Glutamatergic neuron (in vitro differentiated cells): ENCODE measurements at regions not wholly inside any gene's neighbourhood (a gene's known extent, or its start where the extent isn't known, plus 50 kb on each side); places are given as distances from the start of the nearest gene placed in this dataset.

Experiments
- DNase-seq: peaks from one replicate; pipeline ENCODE4 v3.0.0; 2022
- H3K27ac Mint-ChIP-seq: one replicate; pipeline ENCODE4 v1.8.0; 2020; ENCODE audit warnings: mild to moderate bottlenecking, mixed read lengths, inconsistent platforms; ENCODE audit not compliant: unreplicated experiment
- H3K27me3 Mint-ChIP-seq: one replicate; pipeline ENCODE4 v1.8.0; 2020; ENCODE audit warnings: mild to moderate bottlenecking, moderate library complexity, mixed read lengths, inconsistent platforms; ENCODE audit not compliant: unreplicated experiment
- H3K36me3 Mint-ChIP-seq: one replicate; pipeline ENCODE4 v1.8.0; 2020; ENCODE audit warnings: mild to moderate bottlenecking, mixed read lengths, inconsistent platforms; ENCODE audit not compliant: unreplicated experiment
- H3K4me1 Mint-ChIP-seq: one replicate; pipeline ENCODE4 v1.8.0; 2020; ENCODE audit warnings: mild to moderate bottlenecking, low read depth, mixed read lengths, inconsistent platforms; ENCODE audit not compliant: unreplicated experiment
- H3K4me3 Mint-ChIP-seq: one replicate; pipeline ENCODE4 v1.8.0; 2020; ENCODE audit warnings: mild to moderate bottlenecking, mixed read lengths, inconsistent platforms; ENCODE audit not compliant: unreplicated experiment
- H3K9me3 Mint-ChIP-seq: one replicate; pipeline ENCODE4 v1.8.0; 2020; ENCODE audit warnings: mild to moderate bottlenecking, moderate library complexity, mixed read lengths, inconsistent platforms; ENCODE audit not compliant: unreplicated experiment
- CTCF ChIP-seq: fragments of 200-600 bp; sonication (generic); IDR thresholded peaks from one replicate; pipeline ENCODE4 v1.5.0; 2021; ENCODE audit not compliant: partially characterized antibody, unreplicated experiment

GRCh38 chr2:212665948-212666347, 127.3 kb upstream of the ERBB4 start:
- Mint-ChIP-seq H3K27me3 (no peaks in the 10 kb centered on the region), H3K4me1 (no peaks in the 10 kb centered on the region), H3K36me3 (no peaks in the 10 kb centered on the region), H3K4me3 (no peak overlapping the region), H3K27ac (no peak overlapping the region), H3K9me3 (no peaks in the 10 kb centered on the region)
- DNase-seq, result no peak
- TF ChIP-seq CTCF, result no peak

GRCh38 chr2:212659441-212659840, 120.8 kb upstream of the ERBB4 start:
- Mint-ChIP-seq H3K36me3 (no peaks in the 10 kb centered on the region), H3K4me1 (peaks cover 1% of the 10 kb centered on the region), H3K27ac (no peak overlapping the region), H3K27me3 (peaks cover 1% of the 10 kb centered on the region), H3K4me3 (no peak overlapping the region), H3K9me3 (no peaks in the 10 kb centered on the region)
- TF ChIP-seq CTCF, result no peak
- DNase-seq, result no peak

GRCh38 chr2:212649646-212650045, 111.0 kb upstream of the ERBB4 start:
- TF ChIP-seq CTCF, result no peak
- no peaks in the 10 kb centered on the region for H3K36me3 Mint-ChIP-seq
- no peaks in the 10 kb centered on the region for H3K27me3 Mint-ChIP-seq
- no peak overlapping the region for H3K27ac Mint-ChIP-seq
- no peaks in the 10 kb centered on the region for H3K4me1 Mint-ChIP-seq
- no peak for DNase-seq
- H3K4me3 Mint-ChIP-seq, result no peak overlapping the region
- no peaks in the 10 kb centered on the region for H3K9me3 Mint-ChIP-seq

GRCh38 chr2:212646698-212647366, 108.2 kb upstream of the ERBB4 start:
- no peak for DNase-seq
- H3K4me3 Mint-ChIP-seq, result no peak overlapping the region
- H3K4me1 Mint-ChIP-seq, result no peaks in the 10 kb centered on the region
- no peaks in the 10 kb centered on the region for H3K9me3 Mint-ChIP-seq
- no peak overlapping the region for H3K27ac Mint-ChIP-seq
- no peaks in the 10 kb centered on the region for H3K27me3 Mint-ChIP-seq
- no peak for TF ChIP-seq CTCF
- no peaks in the 10 kb centered on the region for H3K36me3 Mint-ChIP-seq

GRCh38 chr2:212644195-212644837, 105.7 kb upstream of the ERBB4 start:
- no peaks in the 10 kb centered on the region for H3K27me3 Mint-ChIP-seq
- TF ChIP-seq CTCF, result no peak
- H3K4me3 Mint-ChIP-seq, result no peak overlapping the region
- DNase-seq, result no peak
- no peak overlapping the region for H3K27ac Mint-ChIP-seq
- H3K36me3 Mint-ChIP-seq, result no peaks in the 10 kb centered on the region
- no peaks in the 10 kb centered on the region for H3K4me1 Mint-ChIP-seq
- no peaks in the 10 kb centered on the region for H3K9me3 Mint-ChIP-seq
